ENCODE measurements at regions not wholly inside any gene's neighbourhood (a gene's known extent, or its start where the extent isn't known, plus 50 kb on each side); places are given as distances from the start of the nearest gene placed in this dataset.

DNA sequence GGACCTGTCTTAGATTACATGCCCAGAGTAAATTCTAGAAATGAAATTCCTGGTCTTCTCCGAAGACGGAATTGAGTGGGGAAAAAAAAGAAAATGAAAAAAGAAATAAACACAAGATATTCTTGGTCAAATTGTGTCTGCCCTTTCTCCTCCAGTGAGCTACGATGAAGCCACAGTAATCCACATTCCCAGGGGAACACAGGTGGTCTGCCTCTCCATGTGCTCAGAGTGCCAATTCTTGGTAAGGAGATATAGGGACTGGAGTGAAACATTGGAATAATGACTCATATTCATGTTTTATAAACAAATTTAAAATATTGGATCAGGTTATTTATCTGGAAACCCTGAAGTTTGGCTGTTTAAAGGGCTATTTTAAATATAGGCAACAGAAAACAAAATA is 54.2 kb upstream of the MGST2 start:
- TF ChIP-seq, protein P1, sequence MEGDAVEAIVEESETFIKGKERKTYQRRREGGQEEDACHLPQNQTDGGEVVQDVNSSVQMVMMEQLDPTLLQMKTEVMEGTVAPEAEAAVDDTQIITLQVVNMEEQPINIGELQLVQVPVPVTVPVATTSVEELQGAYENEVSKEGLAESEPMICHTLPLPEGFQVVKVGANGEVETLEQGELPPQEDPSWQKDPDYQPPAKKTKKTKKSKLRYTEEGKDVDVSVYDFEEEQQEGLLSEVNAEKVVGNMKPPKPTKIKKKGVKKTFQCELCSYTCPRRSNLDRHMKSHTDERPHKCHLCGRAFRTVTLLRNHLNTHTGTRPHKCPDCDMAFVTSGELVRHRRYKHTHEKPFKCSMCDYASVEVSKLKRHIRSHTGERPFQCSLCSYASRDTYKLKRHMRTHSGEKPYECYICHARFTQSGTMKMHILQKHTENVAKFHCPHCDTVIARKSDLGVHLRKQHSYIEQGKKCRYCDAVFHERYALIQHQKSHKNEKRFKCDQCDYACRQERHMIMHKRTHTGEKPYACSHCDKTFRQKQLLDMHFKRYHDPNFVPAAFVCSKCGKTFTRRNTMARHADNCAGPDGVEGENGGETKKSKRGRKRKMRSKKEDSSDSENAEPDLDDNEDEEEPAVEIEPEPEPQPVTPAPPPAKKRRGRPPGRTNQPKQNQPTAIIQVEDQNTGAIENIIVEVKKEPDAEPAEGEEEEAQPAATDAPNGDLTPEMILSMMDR (conservative IDR thresholded peaks at IDR 0.05): no peak
- no peak for TF ChIP-seq EZH2 (IDR thresholded peaks at IDR 0.05; ENCODE audit: low read depth)
